GM23248 (cell line): ENCODE measurements at regions not wholly inside any gene's neighbourhood (a gene's known extent, or its start where the extent isn't known, plus 50 kb on each side); places are given as distances from the start of the nearest gene placed in this dataset.

Experiments
- EZH2 ChIP-seq: fragments of 200-600 bp; sonication (generic); IDR thresholded peaks from 2 replicates; pipeline ENCODE4 v1.6.1; 2018; ENCODE audit warnings: antibody characterized with exemption, mild to moderate bottlenecking; ENCODE audit not compliant: insufficient read depth, poor library complexity, severe bottlenecking
- EZH2phosphoT487 ChIP-seq: fragments of 200-600 bp; sonication (generic); IDR thresholded peaks from 2 replicates; pipeline ENCODE4 v1.6.1; 2018; ENCODE audit warnings: antibody characterized with exemption, moderate library complexity, mild to moderate bottlenecking, low read depth; ENCODE audit not compliant: insufficient read depth

DNA sequence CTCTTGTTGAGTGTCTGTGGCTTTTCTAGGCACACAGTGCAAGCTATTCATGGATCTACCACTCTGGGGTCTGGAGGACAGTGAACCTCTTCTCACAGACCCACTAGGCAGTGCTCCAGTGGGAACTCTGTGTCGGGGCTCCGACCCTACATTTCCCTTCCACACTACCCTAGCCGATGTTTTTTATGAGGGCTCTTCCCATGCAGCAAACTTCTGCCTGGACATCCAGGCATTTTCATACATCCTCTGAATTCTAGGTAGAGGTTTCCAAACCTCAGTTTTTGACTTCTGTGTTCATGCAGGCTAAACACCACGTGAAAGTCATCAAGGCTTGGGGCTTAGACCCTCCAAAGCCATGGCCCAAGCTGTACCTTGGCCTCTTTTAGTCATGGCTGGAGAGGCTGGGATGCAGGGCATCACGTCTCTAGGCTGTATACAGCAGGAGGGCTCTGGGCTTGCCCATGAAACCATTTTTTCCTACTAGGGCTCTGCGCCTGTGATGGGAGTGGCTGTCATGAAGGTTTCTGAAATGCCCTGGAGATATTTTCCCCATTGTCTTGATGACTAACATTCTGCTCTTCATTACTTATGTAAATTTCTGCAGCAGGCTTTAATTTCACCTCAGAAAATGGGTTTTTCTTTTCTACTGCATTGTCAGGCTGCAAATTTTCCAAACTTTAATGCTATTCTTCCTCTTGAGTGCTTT is 249.8 kb upstream of the CPEB2 start:
- TF ChIP-seq EZH2 (no peak), EZH2phosphoT487 (no peak)
